GM21825 (cell line): ENCODE measurements at regions not wholly inside any gene's neighbourhood (a gene's known extent, or its start where the extent isn't known, plus 50 kb on each side); places are given as distances from the start of the nearest gene placed in this dataset.
"Not testable (repeated sequence)": the region's sequence is repeated elsewhere in the genome, so short reads cannot be mapped to it uniquely, and the experiment has no call there.

Source experiments
- ATAC-seq: cut with Tn5 transposase; IDR thresholded peaks from one replicate; pipeline ENCODE4 v1.9.1; 2021; ENCODE audit warnings: mild to moderate bottlenecking, moderate library complexity; ENCODE audit not compliant: unreplicated experiment

DNA sequence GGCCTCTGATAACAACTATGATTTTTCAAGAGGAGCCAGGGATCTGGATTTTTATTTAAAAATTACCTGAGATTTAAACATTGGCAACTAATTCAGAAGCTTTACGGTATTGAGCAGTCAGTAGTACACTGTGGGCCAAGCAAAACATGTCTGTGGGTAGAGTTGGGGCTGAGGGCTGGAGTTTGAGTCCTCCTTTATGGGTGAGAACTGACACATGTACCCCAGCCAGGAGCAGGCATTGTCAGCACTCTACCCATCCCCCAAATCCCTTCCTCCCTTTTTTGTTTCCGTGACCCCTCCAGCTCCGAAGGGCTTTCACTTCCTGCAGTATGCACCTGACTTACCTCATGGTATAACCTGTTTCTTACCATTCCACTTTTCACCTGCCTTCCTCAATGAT, 131.4 kb downstream of the SNX5 start:
- ATAC-seq: no peak

DNA sequence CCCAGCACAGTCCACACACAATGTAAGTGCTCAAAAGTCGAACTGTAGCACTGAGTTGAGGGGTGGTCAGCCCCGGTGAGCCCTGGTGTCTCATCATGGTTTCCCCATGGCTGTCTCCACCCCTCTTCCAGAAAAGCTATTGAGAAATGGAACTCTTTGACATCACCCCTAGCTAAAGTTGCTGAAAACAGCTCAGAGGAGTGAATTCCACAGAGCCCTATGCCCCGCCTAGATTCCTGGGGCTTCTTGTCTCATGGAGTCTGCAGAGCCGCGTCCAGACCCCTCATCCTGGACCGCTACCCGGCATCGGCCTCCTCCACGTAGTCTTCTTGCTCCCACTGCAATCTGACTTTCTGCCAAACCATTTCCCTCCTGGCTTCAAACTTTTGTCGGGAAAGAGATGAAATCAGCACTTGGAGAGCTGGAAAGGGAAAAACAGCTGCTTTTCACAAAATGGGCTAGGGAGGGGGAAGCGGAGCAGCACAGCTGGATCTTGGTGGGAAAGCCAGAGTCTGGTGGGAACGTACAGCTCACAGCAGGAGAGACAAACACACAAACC, 132.2 kb downstream of the SNX5 start:
- no peak for ATAC-seq

DNA sequence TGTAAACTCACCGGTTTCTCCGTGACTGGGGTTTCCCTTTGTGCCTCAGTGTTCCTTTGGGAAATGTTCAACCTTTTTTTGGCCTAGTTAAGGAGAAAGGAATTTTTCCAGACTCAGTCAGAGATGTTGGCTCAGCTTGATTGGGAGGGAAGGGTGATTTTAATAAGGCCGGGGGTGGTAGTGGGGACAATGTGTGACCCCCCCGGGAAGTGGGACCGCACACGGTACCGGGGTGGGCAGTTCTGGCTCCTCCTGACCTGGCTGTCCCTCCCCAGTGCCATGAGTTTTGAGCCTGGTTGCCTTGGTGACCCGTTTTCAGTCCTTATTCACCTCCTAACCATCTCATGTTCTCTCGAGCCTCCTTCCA, 132.7 kb downstream of the SNX5 start:
- ATAC-seq: no peak

DNA sequence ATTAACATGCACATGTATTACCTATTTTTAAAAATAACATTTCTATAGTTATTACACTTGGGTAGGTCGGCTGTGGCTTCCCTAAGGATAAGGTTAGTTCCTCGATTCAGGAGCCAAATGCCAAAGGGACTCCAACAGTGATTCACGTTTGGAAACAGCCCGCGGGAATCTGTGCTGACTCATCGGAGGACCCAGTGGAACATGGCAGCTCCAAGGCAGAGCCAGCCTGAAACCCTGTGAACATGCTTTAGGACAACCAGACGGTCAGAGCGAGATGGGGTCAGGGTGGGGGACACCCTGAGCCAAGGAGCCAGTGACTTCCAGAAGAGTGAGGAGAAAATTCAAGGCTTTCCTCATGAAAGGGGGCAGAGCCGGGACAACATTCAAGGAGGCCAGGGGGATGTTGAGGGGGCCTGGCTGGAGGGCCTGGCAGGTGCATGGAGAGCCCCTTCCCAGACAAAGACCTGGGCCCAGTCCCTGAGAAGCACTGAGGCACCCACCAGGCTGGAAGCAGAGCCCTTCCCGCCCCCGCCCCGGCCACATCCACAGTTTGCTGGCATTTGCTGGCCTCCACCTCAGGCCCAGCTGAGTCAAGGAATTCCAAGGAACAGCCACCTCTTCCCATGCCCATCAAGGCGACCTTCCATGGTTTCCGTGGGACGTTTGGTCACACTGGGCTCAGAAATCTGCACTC, 133.2 kb downstream of the SNX5 start:
- ATAC-seq: no peak

DNA sequence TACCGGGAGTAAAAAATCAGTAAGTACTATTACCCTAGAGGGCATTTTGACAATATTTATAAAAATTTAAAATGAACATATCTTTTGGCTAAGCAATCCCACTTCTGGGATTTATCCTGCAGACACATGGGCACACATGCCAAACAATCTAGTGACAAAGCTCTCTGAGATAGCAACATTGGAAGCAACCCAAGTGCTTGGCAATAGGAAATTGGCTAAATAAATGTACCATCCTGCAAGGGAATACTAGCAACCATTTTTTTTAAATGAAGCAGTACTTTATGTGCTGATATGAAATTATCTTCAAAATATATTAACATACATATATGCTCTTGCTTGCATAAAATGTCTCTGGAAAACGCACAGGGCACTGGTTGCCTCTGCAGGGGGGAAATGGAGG, 133.8 kb downstream of the SNX5 start:
- ATAC-seq: no peak

DNA sequence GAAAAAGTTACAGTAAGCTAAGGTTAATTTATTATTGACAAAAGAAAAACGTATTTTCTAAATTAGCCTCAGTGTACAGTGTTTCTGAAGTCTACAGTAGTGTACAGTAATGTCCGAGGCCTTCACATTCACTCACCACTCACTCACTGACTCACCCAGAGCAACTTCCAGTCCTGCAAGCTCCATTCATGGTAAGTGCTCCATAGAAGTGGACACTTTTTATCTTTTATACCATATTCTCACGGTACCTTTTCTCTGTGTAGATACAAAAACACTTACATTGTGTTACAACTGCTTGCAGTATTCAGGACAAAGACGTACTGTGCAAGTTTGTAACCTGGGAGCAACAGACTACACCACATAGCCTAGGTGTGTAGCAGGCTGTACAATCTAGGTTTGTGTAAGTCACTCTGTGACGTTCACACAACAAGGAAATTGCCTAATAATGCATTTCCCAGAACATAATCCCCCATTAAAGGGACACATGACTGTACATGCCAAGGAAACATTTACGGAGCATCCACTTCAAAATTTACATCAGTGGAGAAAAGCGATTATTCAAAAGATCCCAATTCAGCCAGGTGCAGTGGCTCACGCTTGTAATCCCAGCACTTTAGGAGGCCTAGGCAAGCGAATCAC, 133.4 kb downstream of the BANF2 start:
- ATAC-seq: no peak

DNA sequence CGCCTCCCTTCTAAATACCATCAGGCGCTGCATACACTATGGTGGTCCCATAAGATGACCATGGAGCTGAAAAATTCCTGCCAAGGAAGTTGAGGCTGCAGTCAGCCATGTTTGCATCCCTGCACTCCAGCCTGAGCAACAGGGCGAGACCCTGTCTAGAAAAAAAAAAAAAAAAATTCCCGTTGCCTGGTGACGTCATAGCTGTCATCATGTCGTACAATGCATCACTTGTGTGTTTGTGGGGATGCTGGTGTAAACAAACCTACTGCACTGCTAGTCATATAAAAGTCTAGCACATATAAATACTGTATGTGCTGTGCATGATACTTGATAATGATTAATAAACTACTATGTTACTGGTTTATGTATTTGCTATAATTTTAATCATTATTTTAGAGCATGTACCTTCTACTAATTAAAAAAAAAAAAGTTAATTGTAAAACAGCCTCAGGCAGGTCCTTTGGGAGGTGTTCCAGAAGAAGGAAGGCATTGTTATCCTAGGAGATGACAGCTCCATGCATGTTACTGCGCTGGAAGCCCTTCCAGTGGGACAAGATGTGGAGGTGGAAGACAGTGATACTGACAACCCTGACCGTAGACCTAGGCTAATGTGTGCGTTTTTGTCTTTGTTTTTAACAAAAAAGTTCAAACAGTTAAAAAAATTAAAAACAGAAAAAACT, 132.6 kb downstream of the BANF2 start:
- ATAC-seq: no peak

DNA sequence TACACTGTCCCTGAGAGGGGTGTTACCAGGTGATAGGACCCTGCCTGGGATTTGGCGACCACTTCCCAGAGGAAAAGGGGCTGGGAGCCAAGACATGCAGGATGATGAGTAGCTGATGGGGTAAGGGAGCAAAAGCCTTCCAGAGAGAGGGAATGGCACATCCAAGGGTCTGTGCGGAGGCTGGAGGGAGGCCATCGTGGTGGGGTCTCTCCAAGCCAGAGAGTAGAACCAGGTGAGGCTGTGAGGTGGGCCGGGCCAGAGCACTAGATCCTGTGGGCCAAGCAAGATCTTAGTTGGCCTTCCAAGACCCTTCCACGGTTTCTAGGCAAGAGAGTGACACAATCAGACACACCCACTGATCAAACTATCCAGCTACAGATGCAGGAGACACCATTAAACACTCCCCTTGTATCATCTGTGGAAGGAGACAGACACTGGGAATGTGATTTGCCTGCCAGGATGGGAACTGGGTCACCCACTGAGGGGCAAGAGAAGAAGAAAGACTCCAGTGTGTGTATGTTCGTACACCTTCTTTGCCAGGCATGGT, 128.9 kb downstream of the BANF2 start:
- ATAC-seq: no peak

DNA sequence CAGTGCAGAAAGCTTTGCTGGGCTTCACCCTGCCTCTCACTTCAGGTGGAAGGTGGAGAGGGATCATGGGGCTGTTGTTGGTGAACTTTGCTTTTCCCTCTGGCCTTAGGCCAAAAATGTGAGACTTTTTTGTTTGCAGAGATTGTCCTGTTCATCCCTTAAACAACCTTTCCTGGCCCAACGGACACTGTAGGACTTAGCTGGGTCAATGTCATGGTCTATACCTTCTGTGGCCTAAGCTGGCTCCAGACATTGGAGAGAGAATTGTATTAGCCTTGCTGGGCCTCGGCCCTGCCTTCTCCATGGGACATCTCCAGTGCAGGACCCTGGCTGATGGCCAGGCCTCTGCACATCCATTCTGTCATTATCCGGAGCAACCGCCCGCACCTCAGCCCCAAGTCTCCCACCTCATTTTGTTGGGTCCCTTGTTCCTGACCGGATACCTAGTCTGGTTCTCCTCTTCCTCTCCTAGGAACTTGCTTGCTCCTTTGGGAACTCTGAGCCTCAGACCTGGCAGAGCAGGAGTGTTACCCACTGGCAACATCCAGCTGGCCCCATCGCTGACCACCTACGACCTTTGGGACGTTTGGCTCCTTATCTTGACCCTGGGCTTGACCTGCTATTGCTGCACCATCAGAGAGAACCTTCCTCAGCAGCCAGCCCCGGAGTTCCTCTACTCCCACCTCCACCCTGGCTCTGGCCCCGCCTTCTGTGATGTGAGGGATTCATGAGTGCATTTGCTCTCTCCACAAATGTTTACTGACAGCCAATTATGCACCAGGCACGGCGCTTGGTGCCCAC, 128.2 kb downstream of the BANF2 start:
- no peak for ATAC-seq

DNA sequence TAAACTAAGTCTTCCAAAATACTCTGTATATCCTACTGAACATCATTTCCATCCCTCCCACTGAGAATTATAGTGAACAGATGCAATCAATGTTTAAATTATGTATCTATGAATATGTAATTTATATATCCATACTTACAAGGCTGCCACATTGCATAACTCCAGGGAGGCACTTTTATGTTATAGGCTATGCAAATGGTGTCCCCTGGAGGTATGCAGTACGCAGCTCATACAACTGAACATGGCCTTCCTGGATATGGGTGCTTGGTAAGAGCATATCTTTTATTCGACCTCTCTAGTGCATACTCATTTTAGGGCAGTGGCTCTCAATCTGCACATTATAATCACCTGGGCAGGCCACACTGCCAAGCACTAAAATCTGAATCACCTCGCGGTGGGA, 127.3 kb downstream of the BANF2 start:
- ATAC-seq: no peak

DNA sequence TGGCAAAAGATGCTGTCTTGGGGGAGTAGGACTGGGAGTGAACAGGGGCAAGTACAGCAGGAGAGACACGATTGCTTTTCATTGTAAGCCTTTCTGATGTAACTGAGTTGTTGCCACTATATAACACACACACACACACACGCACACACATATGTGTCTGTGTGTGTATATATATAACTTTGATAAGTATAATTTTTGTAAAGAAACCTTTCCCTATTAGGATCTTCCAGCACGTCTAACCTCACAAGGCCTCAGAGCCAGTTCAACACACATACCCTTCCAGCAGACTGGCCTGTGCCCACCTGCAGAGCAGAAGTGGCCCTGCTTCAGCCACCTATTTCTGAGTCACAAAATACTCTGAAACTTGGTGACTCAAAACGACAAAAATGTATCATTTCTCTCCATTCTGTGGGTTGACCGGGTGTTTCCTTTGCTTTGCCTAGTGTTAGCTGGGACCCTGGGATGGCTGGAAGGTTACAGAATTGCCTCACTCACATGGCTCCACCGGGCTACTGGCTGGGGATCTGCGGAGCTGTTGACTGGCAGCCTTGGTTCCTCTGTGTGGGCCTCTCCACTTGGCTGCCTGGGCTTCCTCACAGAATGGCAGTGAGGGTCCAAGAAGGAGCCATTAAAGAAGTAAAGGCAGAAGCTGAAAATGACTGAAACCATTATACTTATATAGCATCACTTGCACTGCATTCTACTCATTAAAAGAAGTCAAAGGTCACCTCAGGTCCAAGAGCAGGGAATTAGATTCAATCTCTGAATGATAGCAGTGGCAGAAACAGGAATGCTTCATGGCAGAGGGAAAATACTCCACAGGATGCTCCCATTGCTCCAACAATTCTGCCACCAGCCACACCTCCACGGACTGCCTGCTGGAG, 126.4 kb downstream of the BANF2 start:
- peak; percentile 86 for ATAC-seq

DNA sequence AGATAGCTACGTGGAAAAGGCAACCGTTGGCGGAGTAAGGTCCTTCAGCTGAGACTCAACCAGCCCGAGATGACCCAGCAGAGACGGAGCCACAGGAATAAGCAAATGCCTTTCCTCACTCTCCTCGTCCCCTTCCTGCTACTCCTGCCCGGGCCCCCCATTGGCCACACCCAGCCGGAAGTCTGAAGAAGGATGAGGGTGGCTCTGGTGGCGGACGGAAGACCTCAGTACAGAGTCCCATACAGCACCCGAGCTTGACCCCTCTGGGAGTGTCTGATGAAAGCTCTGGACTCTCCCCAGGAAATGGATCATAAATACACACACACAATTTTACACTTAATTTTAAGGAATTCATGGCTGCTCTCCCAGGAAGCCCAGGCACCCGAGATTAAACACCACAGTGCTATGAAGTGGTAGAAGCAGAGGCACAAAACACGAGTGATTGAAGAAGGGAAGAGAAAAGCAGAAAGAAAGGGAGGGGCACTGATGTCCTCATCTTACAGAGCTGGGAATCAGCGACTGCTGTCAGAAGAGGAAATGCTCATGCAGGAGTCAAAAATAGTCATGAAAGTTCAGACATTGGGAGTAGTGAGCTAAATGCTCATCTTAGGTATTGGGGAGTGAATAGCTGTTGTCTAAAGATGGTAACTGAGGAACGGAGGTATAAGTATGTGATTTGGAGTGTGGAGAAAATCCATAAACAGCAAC, 125.6 kb downstream of the BANF2 start:
- ATAC-seq: peak; percentile 4

DNA sequence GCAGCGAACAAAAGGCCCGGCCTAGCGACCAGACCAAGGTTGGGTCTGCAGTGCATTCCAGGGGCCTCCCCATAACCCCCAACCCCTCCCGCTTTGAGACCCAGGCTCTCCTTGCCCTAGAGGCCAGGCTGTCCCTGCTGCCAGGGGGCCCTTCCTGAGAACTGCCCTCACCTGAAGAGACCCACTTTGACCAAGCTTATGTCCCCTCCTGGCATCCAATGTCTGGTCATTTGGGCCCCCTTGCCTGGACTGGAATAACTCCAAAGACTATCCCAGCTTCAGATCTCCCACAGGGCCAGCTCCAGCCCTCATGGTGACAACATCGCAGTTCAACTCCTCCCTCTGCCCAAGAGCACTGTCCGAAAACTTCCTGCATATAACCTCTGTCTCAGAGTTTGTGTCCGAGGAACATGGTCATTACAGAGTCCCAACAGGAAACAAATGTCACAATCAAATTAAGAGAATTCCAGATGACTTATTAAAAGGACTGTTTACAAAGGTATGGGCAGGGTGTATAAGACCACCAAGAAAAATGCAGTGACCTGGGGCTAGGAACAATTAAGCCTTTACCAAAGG, 125.0 kb downstream of the BANF2 start:
- ATAC-seq: no peak

DNA sequence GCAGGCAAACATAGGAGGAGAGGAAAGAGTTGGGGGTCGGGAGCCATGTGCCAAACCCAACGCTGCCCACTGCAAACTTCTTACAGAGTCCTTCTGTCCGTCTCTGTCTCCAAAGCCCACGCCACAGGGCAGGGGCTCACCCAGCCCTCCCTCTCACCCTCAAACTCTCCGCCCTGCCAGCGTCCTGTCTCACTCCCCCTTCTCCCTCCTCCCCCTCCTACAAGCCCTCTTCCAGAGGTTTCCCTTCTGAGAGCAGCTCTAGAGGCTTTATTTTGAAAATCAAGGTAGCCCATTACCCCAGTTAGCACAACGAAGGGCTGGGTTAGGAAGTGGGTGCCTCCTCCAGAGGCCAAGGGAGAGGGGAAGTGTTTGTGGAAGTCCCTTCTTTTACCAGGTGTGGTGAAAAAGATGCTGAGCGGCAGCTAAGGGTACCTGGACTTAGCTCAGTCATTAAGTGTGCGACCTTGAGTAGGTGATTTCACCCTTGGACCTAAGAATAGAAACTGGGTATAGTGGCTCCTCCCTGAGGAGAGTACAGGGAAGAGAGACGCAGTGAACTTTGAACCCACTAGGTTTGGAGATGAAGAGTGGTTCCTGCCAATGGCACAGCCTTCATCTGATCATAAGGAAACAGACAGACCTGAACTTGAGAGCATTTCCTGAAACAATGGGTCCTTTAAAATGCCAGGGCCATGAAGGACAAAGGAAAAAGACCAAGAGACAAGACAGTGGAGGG, 123.8 kb downstream of the BANF2 start:
- no peak for ATAC-seq

DNA sequence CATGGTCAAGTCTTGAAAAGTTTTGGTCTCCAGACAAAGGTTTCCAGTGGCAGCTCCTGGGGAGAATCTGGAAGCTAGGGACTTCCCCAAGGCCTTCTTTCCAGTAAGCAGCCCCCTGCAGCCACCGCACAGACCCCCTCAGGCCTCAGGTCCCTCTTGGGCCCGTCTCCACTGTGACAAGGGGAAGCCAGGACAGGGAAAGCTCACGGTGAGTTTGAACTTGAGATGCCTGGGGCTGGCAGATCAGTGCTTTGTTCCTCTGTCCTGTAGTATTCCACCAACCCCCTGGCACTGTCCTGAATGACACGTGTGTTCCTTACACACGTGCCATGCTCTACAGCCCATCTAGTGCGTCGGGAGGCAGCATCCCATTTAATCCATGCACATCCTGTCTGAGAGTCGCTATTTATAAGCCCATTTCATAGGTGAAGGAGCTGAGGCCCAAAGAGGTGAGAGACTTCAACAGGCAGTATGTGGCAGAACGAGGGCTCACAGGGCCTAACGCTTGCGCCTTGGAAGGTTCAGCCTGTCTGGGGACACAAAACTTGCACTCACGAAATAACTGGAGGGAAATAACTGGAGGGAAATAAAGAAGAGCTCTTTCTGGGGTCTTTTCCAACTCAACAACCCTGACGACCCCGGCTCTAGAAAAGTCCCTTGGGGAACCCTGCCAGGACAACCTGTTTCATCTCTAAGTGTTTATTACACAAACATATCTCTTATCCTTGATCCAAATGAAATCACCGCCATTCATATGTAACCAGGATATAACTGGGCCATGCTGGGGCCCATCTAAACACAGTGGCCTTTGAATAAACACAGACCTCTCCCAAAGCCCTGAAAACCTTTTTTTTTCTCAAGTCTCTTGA, 123.0 kb downstream of the BANF2 start:
- no peak for ATAC-seq

DNA sequence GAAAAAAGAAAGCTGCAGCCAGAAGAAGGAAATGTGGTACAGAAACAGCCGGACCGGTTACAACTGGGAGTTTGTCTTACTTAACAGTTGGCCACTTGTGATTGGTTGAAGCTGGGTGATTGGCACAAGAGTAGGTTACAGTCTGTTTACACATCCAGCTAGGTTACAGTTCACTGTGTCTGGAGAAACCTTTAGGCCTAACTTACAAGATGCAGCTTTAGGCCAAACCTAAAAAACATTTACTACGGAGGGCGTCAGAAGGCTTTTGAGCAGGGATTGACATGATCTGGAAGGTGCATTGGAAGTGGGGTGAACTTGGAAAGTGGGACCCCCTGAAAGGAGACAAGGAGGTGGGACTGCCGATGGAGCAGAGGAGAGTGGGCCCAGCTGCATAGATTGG, 122.3 kb downstream of the BANF2 start:
- no peak for ATAC-seq

DNA sequence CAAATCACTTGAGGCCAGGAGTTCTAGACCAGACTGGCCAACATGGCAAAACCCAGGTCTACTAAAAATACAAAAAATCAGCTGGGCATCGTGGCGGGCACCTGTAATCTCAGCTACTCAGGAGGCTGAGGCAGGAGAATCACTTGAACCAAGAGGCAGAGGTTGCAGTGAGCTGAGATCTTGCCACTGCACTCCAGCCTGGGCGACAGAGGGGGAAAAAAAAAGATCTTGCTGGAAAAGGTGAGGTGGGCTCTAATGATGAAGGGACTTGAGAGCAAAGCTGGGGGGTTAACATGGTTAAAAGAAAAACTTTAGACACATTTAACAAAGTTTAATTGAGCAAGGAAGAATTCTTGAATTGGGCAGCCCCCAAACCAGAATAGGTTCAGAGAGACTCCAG, 121.8 kb downstream of the BANF2 start:
- not testable (repeated sequence) for ATAC-seq
